UCSD-AML1 (cell line): ENCODE measurements at regions not wholly inside any gene's neighbourhood (a gene's known extent, or its start where the extent isn't known, plus 50 kb on each side); places are given as distances from the start of the nearest gene placed in this dataset.
"Not testable (repeated sequence)": the region's sequence is repeated elsewhere in the genome, so short reads cannot be mapped to it uniquely, and the experiment has no call there.

ENCODE experiments used
- DNase-seq: peaks from one replicate; lab custom pipeline; 2025; ENCODE audit not compliant: unreplicated experiment; lab: John Stamatoyannopoulos, UW

- no peak for DNase-seq
Measured at GRCh38 chr2:183892315-183892941, 705.9 kb upstream of the ZNF804A start.

- DNase-seq = no peak
Measured at GRCh38 chr2:183898641-183899040, 699.7 kb upstream of the ZNF804A start.

- no peak for DNase-seq
Measured at GRCh38 chr2:183901931-183902330, 696.4 kb upstream of the ZNF804A start.

GRCh38 chr2:183903026-183903425 lies 695.3 kb upstream of the ZNF804A start:
- no peak for DNase-seq

GRCh38 chr2:183916041-183916440 lies 682.3 kb upstream of the ZNF804A start:
- DNase-seq = not testable (repeated sequence)

GRCh38 chr2:183919167-183919566 lies 679.2 kb upstream of the ZNF804A start:
- no peak for DNase-seq

GRCh38 chr2:183919926-183920325 lies 678.4 kb upstream of the ZNF804A start:
- DNase-seq = no peak

- no peak for DNase-seq
Measured at GRCh38 chr2:183925281-183925680, 673.0 kb upstream of the ZNF804A start.

- DNase-seq = no peak
Measured at GRCh38 chr2:183926433-183926832, 671.9 kb upstream of the ZNF804A start.

- no peak for DNase-seq
Measured at GRCh38 chr2:183927406-183928325, 670.7 kb upstream of the ZNF804A start.

GRCh38 chr2:183935005-183935404 lies 663.3 kb upstream of the ZNF804A start:
- DNase-seq = no peak

GRCh38 chr2:183937220-183937619 lies 661.1 kb upstream of the ZNF804A start:
- DNase-seq = no peak

GRCh38 chr2:183946193-183946592 lies 652.1 kb upstream of the ZNF804A start:
- DNase-seq = no peak

GRCh38 chr2:183948861-183949260 lies 649.5 kb upstream of the ZNF804A start:
- no peak for DNase-seq

GRCh38 chr2:183950673-183951072 lies 647.7 kb upstream of the ZNF804A start:
- no peak for DNase-seq

- no peak for DNase-seq
Measured at GRCh38 chr2:183951630-183952029, 646.7 kb upstream of the ZNF804A start.

- no peak for DNase-seq
Measured at GRCh38 chr2:183952741-183953140, 645.6 kb upstream of the ZNF804A start.

- no peak for DNase-seq
Measured at GRCh38 chr2:183963609-183964008, 634.7 kb upstream of the ZNF804A start.

GRCh38 chr2:183964565-183964964 lies 633.8 kb upstream of the ZNF804A start:
- DNase-seq = no peak

GRCh38 chr2:183967756-183968155 lies 630.6 kb upstream of the ZNF804A start:
- no peak for DNase-seq

- not testable (repeated sequence) for DNase-seq
Measured at GRCh38 chr2:183975676-183976075, 622.7 kb upstream of the ZNF804A start.

- no peak for DNase-seq
Measured at GRCh38 chr2:183984871-183985270, 613.5 kb upstream of the ZNF804A start.
